C4-2B (cell line): ENCODE measurements at regions not wholly inside any gene's neighbourhood (a gene's known extent, or its start where the extent isn't known, plus 50 kb on each side); places are given as distances from the start of the nearest gene placed in this dataset.

ENCODE experiments used
- H3K27ac ChIP-seq: fragments of 450-650 bp; 2 replicates; pipeline ENCODE4 v1.5.1; 2017
- ZFX ChIP-seq: fragments of 450-650 bp; IDR thresholded peaks from 2 replicates; pipeline ENCODE4 v1.6.1; 2017
- TF ChIP-seq, protein P1 (sequence below): fragments of 450-650 bp; conservative IDR thresholded peaks from 2 replicates; pipeline ENCODE4 v1.5.1; 2017; ENCODE audit warnings: mild to moderate bottlenecking

DNA sequence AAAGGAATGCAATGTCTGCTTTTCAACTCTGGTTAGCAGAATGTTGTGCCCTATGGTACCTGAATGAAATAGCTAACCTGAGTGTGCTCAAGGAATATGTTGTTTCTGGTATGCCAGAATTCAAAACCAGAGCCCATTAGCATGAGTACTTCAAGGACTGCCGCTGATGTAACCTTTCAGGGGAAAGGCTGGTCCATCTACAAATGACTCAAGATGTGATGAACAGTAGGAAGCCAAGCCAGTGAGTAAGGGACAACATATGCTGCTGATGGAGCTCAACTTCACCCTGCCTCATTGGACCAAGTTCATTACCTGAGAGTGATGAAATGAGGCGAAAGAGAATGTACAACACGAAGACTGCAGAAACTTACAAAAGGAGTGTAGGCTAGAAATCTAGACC is 95.7 kb upstream of the BMP2 start:
- no peak overlapping the region for H3K27ac ChIP-seq
- TF ChIP-seq ZFX: no peak
- TF ChIP-seq, protein P1, sequence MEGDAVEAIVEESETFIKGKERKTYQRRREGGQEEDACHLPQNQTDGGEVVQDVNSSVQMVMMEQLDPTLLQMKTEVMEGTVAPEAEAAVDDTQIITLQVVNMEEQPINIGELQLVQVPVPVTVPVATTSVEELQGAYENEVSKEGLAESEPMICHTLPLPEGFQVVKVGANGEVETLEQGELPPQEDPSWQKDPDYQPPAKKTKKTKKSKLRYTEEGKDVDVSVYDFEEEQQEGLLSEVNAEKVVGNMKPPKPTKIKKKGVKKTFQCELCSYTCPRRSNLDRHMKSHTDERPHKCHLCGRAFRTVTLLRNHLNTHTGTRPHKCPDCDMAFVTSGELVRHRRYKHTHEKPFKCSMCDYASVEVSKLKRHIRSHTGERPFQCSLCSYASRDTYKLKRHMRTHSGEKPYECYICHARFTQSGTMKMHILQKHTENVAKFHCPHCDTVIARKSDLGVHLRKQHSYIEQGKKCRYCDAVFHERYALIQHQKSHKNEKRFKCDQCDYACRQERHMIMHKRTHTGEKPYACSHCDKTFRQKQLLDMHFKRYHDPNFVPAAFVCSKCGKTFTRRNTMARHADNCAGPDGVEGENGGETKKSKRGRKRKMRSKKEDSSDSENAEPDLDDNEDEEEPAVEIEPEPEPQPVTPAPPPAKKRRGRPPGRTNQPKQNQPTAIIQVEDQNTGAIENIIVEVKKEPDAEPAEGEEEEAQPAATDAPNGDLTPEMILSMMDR: no peak

DNA sequence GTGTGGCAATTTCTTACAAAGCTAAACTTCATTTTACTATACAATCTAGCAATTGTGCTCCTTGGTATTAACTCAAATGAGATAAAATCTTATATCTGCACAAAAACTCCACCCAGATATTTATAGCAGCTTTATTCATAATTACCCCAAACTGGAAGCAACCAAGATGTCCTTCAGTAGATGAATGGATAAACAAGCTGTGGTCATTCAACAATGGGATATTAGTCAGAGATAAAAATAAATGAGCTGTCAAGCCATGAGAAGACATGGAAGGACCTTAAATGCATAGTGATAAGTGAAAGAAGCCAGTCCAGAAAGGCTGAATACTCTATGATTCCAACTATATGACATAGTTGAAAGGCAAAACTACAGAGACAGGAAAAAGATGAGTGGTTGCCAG is 98.9 kb upstream of the BMP2 start:
- no peak for TF ChIP-seq ZFX
- TF ChIP-seq, protein P1: no peak
- H3K27ac ChIP-seq: no peak overlapping the region

DNA sequence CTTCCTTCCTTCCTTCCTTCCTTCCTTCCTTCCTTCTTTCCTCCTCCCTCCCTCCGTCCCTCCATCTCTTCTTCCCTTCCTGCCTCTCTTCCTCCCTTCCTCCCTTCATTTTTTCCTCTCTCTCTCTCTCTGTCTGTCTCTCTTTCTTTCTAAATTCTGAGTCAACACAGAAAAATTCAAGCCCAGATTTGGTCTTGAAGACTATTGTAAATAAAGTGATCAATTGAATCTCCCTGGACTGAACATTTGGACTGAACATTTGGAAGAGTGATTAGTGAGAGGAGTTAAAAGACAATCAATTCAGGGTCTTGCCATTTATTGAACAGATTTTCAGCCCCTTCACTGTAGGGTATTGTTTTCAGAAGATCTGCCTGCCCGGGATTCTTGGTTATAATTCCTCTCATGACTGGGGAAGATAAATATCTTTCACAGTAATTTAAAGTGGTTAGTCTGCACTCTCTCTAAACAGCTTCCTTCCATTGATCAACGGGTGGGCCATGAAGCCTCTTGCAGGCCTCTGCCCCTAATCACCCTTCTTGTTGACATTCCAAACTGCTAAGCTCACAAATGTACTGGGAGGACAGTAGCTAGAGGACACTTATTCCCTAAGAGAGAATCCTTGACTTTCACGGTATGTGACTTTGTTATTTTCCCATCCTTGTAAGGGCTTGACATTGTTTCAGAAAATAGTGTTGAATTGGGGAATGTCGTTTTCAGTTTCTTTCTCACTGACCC is 101.7 kb upstream of the BMP2 start:
- TF ChIP-seq ZFX: no peak
- TF ChIP-seq, protein P1: no peak
- no peak overlapping the region for H3K27ac ChIP-seq

DNA sequence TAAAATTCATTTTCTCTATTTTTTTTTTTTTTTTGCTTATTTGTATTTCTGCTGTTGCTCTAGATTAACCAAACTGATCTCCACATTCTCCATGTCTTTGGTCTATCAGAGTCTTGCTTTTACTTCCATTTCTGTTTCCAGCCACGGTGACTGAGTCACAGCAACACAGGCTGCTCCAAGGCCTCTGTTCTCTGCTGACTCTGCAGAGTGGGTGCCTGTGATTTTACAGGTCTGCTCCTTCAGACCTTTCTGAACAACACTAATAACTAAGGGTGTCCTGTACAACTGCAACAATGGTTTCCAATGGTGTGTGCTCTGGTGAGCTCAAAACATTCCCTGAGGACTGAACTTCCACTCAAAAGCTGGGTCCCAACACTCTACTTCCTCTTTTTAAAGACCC is 102.3 kb upstream of the BMP2 start:
- TF ChIP-seq ZFX: no peak
- TF ChIP-seq, protein P1: no peak
- H3K27ac ChIP-seq: no peak overlapping the region

DNA sequence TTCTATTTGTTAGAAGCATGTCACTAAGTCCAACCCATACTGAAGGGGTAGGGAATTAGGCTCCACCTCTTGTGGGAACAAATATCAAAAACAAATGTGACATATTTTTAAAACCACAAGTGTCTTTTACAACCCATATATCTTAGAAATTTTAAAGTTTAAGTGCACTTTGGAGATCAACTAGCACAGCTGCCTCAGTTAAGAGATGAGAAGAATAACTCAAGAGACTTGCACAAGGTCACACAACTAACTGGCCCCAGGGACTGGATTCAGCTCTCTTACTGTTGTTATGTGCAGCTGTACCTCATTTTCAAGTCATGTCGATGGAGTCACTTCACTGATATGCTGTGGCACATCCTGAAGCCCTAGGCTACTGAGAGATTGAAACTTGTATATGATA is 102.9 kb upstream of the BMP2 start:
- TF ChIP-seq, protein P1: no peak
- H3K27ac ChIP-seq: no peak overlapping the region

DNA sequence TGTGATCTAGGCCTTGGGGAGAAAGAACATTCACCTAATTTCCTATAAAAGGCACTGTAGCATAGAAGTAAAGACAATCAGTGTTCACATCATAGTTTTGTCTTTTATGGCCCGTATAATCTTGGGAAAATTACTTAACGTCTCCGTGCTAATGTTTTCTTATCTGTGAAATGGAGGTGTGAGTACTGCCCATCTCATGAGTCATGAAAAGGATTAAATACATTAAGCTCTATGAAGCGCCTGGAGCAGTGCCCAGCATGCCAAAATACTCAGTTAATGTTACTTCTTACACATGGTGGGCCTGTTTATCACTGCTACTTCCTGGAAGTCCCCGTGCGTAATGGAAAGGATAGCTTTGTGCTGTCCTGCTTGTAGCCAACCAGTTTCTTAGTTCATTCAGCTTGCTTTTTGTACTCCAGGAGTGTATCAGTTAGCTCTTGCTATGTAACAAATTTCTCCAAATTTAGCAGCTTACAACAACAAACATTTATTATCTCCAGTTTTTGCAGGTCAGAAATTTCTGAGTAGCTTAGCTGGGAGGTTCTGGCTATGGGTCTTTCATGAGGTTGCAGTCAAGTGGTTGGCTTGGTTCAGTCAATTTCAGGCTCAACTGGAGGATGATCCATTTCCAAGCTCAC is 103.6 kb upstream of the BMP2 start:
- no peak overlapping the region for H3K27ac ChIP-seq
- TF ChIP-seq ZFX: no peak
- TF ChIP-seq, protein P1: no peak

DNA sequence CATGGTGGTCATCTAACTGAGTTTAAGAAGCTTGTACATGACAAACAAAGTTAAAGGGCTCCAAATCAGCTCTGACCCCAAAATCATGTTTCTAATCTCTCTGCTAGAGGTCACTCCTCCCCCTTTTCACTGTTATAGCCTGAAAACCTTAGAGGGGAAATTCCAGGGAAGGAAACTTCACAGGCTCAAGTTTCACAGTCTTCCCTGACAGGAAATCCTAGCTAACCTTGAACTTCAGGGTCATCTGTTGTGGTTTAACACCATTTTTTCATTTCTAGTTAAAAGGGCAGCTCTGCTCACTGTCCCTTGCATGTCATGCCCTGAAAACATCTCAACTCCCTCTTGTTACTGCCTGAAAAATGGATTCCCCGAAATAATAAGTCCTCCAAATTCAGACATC is 104.4 kb upstream of the BMP2 start:
- TF ChIP-seq ZFX: no peak
- TF ChIP-seq, protein P1: no peak
- H3K27ac ChIP-seq: no peak overlapping the region
